ENCODE measurements at regions not wholly inside any gene's neighbourhood (a gene's known extent, or its start where the extent isn't known, plus 50 kb on each side); places are given as distances from the start of the nearest gene placed in this dataset.

- TF ChIP-seq, protein P1, sequence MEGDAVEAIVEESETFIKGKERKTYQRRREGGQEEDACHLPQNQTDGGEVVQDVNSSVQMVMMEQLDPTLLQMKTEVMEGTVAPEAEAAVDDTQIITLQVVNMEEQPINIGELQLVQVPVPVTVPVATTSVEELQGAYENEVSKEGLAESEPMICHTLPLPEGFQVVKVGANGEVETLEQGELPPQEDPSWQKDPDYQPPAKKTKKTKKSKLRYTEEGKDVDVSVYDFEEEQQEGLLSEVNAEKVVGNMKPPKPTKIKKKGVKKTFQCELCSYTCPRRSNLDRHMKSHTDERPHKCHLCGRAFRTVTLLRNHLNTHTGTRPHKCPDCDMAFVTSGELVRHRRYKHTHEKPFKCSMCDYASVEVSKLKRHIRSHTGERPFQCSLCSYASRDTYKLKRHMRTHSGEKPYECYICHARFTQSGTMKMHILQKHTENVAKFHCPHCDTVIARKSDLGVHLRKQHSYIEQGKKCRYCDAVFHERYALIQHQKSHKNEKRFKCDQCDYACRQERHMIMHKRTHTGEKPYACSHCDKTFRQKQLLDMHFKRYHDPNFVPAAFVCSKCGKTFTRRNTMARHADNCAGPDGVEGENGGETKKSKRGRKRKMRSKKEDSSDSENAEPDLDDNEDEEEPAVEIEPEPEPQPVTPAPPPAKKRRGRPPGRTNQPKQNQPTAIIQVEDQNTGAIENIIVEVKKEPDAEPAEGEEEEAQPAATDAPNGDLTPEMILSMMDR (IDR thresholded peaks at IDR 0.05) = no peak
- TF ChIP-seq POLR2A (IDR thresholded peaks at IDR 0.05) = no peak
Measured at GRCh38 chr2:144579556-144579955, 59.6 kb upstream of the ZEB2 start.

Measured in Peyer's patch (tissue), 4 donors.